ENCODE measurements at regions not wholly inside any gene's neighbourhood (a gene's known extent, or its start where the extent isn't known, plus 50 kb on each side); places are given as distances from the start of the nearest gene placed in this dataset.

DNA sequence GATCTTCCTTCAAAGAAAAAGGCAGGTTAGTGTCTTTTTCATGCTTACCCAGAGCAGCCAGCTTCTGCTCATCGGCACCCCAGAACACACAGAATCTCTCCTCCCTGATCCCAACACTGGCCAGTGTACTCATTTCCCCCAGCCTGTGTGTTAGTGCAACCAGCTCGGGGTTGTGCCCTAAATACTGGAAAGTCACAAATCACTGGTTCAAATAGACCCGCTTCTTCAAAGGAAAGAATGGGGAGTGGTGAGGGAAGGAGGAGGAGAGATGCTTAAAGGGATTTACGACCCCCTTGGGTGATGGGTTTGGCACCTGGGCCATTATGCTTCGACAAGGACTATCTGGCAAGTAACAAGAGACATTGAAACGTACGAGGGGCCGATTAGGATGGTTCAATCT lies 114.0 kb downstream of the FOXB1 start:
- H3K27ac ChIP-seq (ENCODE audit: extremely low read depth, low read depth, low read length) = no peak overlapping the region
- no peaks in the 10 kb centered on the region for H4K20me1 ChIP-seq (replicated peaks; ENCODE audit: control insufficient read depth, insufficient read depth, low read length)
- H2AFZ ChIP-seq (ENCODE audit: low read depth, low read length) = no peak overlapping the region
- no peak for ATAC-seq
- intact Hi-C loops (cut with micrococcal nuclease) (no loop called here), in situ Hi-C loops (cut with MboI) (no loop called here)
- no peaks in the 10 kb centered on the region for H3K9me1 ChIP-seq (ENCODE audit: control insufficient read depth, insufficient read depth, low read length)
- H3K36me3 ChIP-seq (ENCODE audit: control insufficient read depth, insufficient read depth, low read length) = no peaks in the 10 kb centered on the region
- ChIA-PET CTCF (ENCODE audit: low intra/inter-chr PET ratio) (no interaction called here), POLR2A (interaction anchor here (0.9 kb wide), 1 partner anchor 9 kb away, joined by 3 read pairs; no protein-coding TSS in a partner anchor)
- no peaks in the 10 kb centered on the region for H3K9me3 ChIP-seq (replicated peaks; ENCODE audit: control insufficient read depth, insufficient read depth, low read depth, low read length)
- no peaks in the 10 kb centered on the region for H3K79me2 ChIP-seq (ENCODE audit: control insufficient read depth, insufficient read depth, low read length)
- FAIRE-seq = no peak
- H3K4me1 ChIP-seq (replicated peaks in 1 of 2; ENCODE audit: control insufficient read depth in 2 of 2, insufficient read depth in 2 of 2, low read length in 2 of 2) = no peaks in the 10 kb centered on the region
- no peak overlapping the region for H3K4me2 ChIP-seq (ENCODE audit: insufficient read depth, low read length)
- no peak for DNase-seq (ENCODE audit: extremely low read depth in 1 of 4, low spot score in 3 of 4)
- H3K27me3 ChIP-seq (ENCODE audit: control insufficient read depth in 2 of 2, insufficient read depth in 2 of 2, low read length in 2 of 2) = no peaks in the 10 kb centered on the region; a peak in 1 of 5 replicates
- no peak overlapping the region for H3K4me3 ChIP-seq
- BruUV-seq (replicated peaks) = no TSS peak
- no peak overlapping the region for H3K9ac ChIP-seq (ENCODE audit: insufficient read depth in 1 of 2, low read depth in 2 of 2, low read length in 2 of 2)
- WGBS (ENCODE audit: insufficient coverage, low coverage, missing lambda C conversion rate) = 0% methylated on average over 8 of the region's 8 CpGs
- TF ChIP-seq HDAC8 (tag; IDR thresholded peaks at IDR 0.05) (no peak), NELFE (IDR thresholded peaks at IDR 0.05; ENCODE audit: insufficient read depth, insufficient read length) (no peak), ZNF174 (CRISPR knock-in tag; IDR thresholded peaks at IDR 0.05) (no peak), ZSCAN32 (CRISPR knock-in tag; IDR thresholded peaks at IDR 0.05) (no peak), KAT7 (CRISPR knock-in tag; IDR thresholded peaks at IDR 0.05; ENCODE audit: borderline replicate concordance) (no peak), STAG1 (CRISPR knock-in tag; IDR thresholded peaks at IDR 0.05; ENCODE audit: borderline replicate concordance) (no peak), ZNF764 (CRISPR knock-in tag; IDR thresholded peaks at IDR 0.05; ENCODE audit: low read depth) (no peak)
- TF ChIP-seq, protein P1, sequence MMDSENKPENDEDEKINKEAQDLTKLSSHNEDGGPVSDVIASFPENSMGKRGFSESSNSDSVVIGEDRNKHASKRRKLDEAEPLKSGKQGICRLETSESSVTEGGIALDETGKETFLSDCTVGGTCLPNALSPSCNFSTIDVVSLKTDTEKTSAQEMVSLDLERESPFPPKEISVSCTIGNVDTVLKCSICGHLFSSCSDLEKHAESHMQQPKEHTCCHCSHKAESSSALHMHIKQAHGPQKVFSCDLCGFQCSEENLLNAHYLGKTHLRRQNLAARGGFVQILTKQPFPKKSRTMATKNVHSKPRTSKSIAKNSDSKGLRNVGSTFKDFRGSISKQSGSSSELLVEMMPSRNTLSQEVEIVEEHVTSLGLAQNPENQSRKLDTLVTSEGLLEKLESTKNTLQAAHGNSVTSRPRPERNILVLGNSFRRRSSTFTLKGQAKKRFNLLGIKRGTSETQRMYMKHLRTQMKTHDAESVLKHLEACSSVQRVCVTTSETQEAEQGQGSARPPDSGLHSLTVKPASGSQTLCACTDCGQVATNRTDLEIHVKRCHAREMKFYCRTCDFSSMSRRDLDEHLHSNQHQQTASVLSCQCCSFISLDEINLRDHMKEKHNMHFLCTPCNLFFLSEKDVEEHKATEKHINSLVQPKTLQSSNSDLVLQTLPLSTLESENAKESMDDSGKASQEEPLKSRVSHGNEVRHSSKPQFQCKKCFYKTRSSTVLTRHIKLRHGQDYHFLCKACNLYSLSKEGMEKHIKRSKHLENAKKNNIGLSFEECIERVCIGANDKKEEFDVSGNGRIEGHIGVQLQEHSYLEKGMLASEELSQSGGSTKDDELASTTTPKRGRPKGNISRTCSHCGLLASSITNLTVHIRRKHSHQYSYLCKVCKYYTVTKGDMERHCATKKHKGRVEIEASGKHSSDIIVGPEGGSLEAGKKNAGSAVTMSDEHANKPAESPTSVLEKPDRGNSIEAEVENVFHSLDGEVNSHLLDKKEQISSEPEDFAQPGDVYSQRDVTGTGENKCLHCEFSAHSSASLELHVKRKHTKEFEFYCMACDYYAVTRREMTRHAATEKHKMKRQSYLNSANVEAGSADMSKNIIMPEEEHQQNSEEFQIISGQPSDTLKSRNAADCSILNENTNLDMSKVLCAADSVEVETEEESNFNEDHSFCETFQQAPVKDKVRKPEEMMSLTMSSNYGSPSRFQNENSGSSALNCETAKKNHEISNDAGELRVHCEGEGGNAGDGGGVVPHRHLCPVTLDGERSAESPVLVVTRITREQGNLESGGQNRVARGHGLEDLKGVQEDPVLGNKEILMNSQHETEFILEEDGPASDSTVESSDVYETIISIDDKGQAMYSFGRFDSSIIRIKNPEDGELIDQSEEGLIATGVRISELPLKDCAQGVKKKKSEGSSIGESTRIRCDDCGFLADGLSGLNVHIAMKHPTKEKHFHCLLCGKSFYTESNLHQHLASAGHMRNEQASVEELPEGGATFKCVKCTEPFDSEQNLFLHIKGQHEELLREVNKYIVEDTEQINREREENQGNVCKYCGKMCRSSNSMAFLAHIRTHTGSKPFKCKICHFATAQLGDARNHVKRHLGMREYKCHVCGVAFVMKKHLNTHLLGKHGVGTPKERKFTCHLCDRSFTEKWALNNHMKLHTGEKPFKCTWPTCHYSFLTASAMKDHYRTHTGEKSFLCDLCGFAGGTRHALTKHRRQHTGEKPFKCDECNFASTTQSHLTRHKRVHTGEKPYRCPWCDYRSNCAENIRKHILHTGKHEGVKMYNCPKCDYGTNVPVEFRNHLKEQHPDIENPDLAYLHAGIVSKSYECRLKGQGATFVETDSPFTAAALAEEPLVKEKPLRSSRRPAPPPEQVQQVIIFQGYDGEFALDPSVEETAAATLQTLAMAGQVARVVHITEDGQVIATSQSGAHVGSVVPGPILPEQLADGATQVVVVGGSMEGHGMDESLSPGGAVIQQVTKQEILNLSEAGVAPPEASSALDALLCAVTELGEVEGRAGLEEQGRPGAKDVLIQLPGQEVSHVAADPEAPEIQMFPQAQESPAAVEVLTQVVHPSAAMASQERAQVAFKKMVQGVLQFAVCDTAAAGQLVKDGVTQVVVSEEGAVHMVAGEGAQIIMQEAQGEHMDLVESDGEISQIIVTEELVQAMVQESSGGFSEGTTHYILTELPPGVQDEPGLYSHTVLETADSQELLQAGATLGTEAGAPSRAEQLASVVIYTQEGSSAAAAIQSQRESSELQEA (IDR thresholded peaks at IDR 0.05; ENCODE audit: low read depth) = no peak
- TF ChIP-seq, protein P2, sequence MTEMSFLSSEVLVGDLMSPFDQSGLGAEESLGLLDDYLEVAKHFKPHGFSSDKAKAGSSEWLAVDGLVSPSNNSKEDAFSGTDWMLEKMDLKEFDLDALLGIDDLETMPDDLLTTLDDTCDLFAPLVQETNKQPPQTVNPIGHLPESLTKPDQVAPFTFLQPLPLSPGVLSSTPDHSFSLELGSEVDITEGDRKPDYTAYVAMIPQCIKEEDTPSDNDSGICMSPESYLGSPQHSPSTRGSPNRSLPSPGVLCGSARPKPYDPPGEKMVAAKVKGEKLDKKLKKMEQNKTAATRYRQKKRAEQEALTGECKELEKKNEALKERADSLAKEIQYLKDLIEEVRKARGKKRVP (CRISPR knock-in tag; IDR thresholded peaks at IDR 0.05) = no peak

All from K562 (cell line).